NCI-H1436 (cell line): ENCODE measurements at regions not wholly inside any gene's neighbourhood (a gene's known extent, or its start where the extent isn't known, plus 50 kb on each side); places are given as distances from the start of the nearest gene placed in this dataset.

Experiments
- DNase-seq: peaks from one replicate; lab custom pipeline; 2025; lab: John Stamatoyannopoulos, UW

- DNase-seq: no peak
Measured at GRCh38 chr11:134552749-134553148, 140.7 kb upstream of the B3GAT1 start.

GRCh38 chr11:134545521-134545920 lies 133.5 kb upstream of the B3GAT1 start:
- no peak for DNase-seq

- DNase-seq: no peak
Measured at GRCh38 chr11:134544095-134544815, 132.2 kb upstream of the B3GAT1 start.

GRCh38 chr11:134543645-134544044 lies 131.6 kb upstream of the B3GAT1 start:
- no peak for DNase-seq

- no peak for DNase-seq
Measured at GRCh38 chr11:134543241-134543640, 131.2 kb upstream of the B3GAT1 start.

GRCh38 chr11:134542401-134543165 lies 130.5 kb upstream of the B3GAT1 start:
- DNase-seq: no peak

- DNase-seq: no peak
Measured at GRCh38 chr11:134541951-134542350, 129.9 kb upstream of the B3GAT1 start.

GRCh38 chr11:134541355-134541754 lies 129.3 kb upstream of the B3GAT1 start:
- no peak for DNase-seq

GRCh38 chr11:134539285-134539684 lies 127.2 kb upstream of the B3GAT1 start:
- no peak for DNase-seq

GRCh38 chr11:134538742-134539141 lies 126.7 kb upstream of the B3GAT1 start:
- no peak for DNase-seq

- no peak for DNase-seq
Measured at GRCh38 chr11:134537941-134538340, 125.9 kb upstream of the B3GAT1 start.

- DNase-seq: no peak
Measured at GRCh38 chr11:134537296-134537695, 125.3 kb upstream of the B3GAT1 start.

- DNase-seq: no peak
Measured at GRCh38 chr11:134536677-134537076, 124.6 kb upstream of the B3GAT1 start.

- no peak for DNase-seq
Measured at GRCh38 chr11:134536219-134536618, 124.2 kb upstream of the B3GAT1 start.

GRCh38 chr11:134535029-134536025 lies 123.3 kb upstream of the B3GAT1 start:
- DNase-seq: no peak

- DNase-seq: no peak
Measured at GRCh38 chr11:134533511-134533910, 121.5 kb upstream of the B3GAT1 start.

- no peak for DNase-seq
Measured at GRCh38 chr11:134532921-134533421, 120.9 kb upstream of the B3GAT1 start.

- no peak for DNase-seq
Measured at GRCh38 chr11:134532131-134532920, 120.3 kb upstream of the B3GAT1 start.

GRCh38 chr11:134531327-134532130 lies 119.5 kb upstream of the B3GAT1 start:
- DNase-seq: no peak

- DNase-seq: no peak
Measured at GRCh38 chr11:134530636-134531326, 118.7 kb upstream of the B3GAT1 start.
